GM19438 (cell line): ENCODE measurements at regions not wholly inside any gene's neighbourhood (a gene's known extent, or its start where the extent isn't known, plus 50 kb on each side); places are given as distances from the start of the nearest gene placed in this dataset.
A peak's percentile ranks its signal among the peaks of the same experiment; 100 is the strongest.

Source experiments
- ATAC-seq: cut with Tn5 transposase; IDR thresholded peaks from one replicate; pipeline ENCODE4 v1.9.1; 2021; ENCODE audit warnings: low read depth; ENCODE audit not compliant: unreplicated experiment

DNA sequence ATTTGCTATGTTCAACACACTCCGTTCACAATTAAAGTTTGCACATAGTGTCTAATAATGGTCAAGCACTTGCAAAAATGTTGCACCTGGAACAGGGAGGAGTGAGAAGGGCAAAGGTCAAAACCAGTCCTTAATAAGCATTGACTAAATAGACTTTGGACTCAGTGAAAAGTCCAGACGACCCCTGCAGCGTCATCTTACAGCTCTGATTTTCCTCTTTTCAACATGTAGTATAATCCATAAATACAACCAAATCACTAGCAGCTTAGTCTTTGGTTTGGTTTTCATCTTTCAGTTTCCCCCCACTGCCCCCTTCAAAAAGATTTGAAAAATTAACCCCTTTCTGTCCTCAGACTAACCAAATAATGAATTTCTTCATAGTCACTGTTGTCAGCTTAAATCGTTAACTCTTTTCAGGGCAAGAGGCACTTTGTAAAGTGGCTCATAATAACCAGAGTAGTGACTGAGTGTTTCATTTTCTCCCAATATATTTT, 290.3 kb downstream of the PTPRC start:
- no peak for ATAC-seq

DNA sequence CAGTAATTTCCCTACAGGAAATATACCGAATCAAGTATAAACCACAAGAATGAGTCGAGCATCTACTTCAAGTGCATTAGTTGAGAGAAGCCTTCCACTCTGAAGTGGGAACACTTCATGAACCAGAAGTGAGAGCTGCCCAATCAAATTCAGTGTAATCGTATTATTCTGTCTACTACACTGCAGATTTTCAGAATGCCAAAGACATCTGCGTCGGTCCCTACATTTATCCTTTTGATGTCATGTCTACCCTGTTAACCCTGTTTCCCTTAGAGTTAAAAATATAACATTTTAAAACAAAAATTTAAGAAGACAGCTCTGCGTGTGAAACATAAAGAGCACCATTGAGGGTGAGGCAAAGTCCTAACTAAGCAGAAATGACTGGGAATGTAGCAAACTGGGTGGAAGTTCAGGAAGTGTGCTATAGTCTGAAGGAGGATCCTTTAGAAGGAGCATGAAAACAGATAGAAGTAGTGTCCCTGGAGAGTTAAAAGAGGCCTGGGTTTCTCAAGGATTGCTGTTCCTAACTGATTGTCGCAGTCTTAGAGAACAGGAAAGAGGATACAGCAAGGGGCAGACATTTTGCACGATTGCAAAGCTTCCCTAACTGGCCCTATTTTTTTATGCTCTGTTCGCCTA, 291.2 kb downstream of the PTPRC start:
- peak; percentile 65 for ATAC-seq

DNA sequence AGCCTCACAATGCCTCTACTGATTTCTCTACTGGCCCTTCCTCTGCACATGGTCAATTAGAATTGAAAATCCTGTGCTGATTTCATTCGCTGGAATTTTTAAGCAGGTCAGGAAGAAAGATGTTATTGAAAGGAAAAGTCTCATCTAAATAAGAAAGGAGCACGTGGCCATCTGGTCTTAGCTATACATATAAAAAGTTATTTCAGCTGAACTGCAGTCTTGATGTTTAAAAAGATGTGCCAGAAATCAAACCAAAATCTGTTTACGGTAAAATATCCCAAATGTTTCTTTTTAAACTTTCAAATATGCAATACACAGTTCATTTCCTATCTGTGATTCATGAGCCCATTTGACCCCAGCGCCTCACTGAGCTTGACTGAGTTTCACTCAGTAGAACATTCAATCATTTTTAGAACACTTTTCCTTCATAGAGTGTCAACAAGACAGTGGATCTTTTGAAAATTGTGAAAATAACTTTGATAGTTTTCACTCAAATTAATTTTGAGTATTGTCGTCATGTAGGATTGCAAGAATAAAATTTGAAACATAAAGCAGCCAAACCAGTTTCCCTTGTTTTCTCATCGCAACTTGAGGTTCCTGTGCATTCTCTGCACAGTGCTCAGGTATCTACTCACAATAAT, 293.6 kb downstream of the PTPRC start:
- no peak for ATAC-seq

DNA sequence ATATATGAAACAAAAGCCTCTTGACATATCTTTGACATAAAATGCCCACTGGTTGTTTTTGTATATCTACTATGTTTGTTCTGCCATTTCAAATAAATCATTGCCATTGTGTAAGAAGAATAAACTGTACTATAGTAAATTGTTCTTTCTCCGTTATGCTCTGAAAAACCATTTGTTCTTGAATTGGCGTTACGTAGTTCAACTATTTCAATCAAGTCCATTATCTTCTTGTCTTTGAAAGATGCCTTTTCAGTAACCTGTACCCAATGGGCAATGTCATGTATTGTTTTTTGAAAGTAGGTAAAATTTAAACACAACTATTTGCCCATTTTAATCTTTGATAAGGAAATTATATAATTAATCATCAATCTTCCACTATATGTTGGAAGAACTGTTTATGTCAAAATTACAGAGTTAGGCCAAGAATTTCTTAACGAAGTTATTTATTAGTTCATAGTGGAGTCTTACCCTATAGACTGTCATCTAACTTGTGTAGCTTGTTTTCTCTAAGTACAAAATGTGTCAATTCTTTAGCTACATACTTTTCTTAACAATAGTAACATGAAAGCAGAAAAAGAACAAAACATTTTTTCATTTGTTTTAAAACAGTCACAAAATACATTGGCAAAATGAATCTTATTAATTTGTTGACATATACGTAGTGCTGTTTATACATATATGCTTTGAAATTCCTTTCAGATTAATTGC, 294.8 kb downstream of the PTPRC start:
- ATAC-seq: no peak

DNA sequence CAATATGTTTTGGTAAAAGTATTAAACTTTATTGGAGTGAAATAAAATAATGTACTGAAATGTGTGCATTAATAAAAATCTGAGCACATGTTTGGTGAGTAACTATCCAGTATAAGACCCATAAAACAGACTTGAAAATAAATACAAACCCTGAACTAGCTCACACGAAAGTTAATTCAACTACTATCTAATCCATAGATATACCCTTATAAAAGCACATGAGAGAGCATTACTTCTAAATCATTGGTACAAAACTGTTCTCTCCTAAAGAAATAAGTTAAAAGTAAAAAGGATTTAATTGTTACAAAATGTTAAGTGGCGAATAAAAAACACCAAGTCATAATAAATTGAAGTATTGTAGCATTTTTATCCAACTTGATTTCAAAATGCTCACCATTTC, 295.6 kb downstream of the PTPRC start:
- no peak for ATAC-seq

DNA sequence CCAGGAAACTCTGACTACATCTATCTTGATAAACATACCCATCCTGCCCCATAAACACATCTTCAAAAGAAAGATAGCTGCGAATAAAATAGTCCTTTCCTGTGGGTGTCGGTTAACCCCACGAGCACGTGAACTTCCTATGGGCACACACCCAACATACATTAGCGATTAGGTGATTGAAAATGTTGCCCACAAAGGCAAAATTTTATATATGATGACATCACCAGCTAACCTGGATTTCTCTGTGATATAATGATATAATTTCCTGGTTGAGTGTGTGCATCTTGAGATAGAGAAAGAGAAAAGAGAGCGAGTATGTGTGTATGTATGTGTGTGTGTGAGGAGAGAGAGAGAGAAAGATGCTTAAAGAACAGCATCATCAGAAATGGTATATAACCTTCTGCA, 296.1 kb downstream of the PTPRC start:
- peak; percentile 24 for ATAC-seq

DNA sequence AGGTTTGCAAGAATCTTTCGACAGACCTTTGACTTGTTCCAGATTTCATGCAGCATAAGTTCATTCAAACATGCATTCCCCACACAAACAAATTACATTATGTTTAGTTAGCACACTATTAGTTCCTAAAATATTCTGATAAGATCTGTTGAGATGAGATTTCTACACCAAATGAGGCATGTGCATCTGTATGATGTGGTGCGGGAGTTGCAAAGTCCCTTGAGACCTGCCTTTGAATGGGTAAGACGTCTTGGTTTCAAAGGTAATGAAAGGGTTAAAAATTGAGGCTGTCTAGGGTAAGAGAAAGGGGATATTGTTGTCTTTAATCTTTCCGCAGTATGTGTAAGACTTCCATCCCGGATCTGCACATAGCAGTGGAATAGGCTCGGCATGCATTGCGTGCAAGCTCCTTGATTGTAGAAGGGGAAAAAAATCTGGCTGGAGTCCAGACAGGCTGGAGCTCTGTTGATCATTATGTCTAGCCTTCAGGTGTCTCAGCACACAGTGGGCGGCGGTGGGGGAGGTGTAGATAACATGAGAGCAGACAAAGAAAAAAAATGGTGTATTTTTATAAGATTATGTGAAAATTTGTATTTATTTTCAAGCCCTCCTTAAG, 296.6 kb downstream of the PTPRC start:
- ATAC-seq: peak; percentile 57

DNA sequence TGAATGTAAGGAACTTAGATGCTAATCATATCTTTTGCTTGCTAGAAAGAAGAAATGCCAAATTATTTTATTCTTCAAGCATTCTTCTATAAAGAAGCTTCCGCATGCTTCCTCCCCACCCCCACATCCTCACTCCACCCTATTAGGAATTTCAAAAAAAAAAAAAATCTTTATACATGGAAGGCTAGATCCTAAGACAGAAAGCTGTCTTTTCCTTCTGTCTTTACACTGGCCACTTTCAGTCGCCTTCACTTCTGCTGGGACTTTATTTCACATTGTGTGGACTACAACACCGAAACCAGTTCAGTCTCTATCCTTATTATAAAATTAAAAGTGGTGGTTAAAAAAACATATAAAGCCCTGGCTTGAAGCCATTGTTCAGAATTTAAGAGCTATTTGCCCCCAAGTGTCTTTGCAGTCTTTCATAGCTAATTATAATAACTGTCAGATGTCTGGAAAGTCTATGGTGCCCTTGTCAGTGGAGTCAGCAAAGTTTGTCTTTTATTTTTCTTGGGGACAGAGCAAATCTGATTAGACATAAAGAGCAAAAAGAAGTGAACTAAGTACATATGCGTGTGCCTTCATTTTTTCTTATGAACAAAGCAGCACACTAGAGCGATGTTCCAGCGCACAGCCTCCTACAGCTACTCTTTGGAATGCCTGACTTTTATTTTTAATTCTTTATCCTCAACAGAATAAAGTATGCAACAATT, 297.7 kb downstream of the PTPRC start:
- no peak for ATAC-seq

DNA sequence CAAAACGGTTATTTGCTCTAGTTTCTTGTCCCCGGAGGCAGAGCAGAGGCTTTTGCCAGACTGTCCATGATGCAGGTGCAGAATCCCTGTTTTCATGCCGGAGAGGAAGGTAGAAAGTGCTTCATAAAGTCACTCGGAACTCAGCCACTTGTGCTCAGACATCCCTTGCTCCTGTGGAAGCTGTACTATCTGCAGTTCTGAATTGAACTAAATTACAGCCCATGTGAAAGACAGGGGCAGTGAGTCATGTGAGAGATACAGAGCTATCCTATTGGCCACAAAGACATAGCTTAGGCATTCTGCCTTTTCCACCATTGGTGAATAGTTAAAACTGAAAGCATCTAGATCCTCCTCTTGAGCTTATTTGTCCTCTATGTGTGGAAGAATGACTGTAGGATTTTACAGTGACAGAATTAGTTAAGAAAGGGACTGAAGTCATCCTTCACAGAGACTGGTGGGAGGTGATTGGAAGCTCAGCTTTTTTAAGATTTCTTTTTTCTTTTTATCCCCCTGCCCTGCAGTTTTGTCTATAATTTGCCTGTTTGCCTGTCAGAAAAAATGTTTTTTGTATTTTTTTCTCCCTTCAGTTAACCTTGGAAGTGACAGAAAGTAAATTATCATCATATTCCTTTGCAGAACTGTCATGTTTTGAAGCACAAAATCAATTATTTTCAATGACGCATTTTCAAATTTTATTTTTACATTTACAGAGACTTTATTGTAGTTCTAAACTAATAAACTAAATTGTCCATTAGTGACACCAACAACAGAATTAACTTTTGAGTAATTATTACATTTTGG, 298.6 kb downstream of the PTPRC start:
- peak; percentile 72 for ATAC-seq

DNA sequence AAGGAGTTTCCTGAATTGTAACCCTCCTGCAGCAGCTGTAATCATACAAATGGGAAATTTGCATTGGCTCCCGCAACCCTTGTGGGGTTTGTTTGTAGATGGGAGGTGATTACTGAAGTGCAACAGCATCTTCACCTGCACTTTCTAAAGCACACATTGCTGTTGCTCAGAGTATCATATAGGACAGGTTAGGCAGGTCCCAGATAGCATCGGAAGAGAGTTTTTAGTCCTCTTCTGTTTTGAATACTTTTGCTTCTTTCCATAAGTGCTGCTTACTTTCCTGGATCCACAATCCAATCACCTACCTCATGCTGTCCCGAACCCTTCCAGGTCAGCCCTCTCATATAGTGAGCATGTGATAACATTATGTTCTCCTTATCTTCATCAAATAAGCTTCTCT, 300.4 kb downstream of the PTPRC start:
- no peak for ATAC-seq

DNA sequence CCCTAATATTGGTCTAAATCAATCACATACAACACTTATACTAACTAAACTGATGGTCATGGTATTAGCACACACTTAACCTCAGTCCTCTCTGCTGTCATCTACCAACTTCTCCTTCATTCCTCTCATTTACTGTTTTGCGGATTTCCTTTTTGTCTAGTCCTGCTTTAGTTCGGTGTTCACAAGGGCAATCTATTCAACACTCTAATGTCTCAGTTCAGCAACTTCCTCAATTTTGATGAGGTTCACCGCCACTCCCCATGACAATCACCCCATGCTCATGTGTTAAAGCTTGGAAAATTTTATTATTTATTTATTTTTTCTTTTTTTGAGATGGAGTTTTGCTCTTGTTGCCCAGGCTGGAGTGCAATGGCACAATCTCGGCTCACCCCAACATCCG, 301.1 kb downstream of the PTPRC start:
- no peak for ATAC-seq

DNA sequence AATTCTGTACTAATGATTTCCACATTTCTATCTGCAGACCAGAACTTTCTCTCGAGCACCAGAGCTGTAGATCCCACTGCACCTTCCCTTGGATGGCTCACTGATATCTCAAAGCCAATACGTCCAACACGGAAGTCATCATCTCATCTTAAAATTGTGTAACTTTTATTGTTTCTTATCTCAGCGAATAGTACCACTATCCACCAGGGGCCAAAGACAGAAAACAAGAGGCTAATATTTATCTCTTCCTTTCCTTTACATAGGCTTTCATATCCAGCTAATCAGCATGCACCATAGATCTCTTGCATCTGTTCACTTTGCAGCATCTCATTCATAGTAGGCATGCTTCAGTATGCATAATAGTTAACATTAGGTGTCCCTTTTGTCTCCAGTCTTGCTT, 303.6 kb downstream of the PTPRC start:
- ATAC-seq: no peak

DNA sequence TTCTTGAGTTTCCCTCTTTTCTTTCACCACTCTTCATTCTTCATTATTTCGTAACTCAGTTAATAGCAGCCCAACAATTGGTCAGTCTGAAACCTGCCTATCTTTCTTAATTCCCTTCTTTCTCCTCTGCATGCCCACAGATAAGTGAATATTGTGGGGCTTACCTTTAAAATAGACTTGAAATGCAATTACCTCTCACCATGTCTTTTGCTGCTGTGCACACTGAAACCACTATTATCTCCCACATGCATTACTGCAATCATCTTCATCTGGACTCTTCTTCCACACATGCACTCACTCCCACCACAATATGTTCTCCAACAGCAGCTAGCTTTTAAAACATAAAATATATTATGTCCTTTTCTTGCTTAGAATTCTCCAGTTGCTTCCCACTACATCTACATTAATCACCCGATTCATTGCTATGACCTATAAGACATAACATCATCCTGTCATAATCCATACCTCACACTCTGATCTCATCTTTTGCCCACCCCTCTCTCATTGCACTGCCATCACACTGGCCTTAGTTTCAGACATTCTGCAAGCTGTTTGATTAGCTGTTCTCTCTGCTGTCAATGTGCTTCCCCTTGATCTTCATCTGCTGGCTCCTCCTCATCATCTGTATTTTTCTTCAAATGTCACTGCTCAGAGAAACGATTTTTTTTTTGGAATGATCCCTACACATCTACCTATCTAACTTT, 304.8 kb downstream of the PTPRC start:
- ATAC-seq: no peak

DNA sequence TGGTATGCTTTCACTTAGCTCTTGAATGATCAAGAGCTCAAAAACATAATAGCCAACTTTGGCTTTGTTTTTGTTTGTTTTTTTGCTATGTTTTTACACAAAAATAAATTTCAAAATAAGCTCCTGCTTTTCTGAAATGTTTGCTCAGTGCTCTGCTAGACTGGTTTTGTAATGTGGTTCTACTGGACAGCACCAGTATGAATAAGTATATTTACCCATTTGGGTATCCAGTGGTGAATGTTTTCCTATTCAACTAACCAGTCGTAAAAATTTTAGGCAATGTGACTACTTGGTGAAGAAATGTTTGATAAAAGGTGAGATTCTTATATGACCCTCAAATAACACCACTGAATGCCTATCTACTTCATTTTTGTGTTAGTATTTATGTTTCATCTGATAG, 308.6 kb downstream of the PTPRC start:
- ATAC-seq: no peak

DNA sequence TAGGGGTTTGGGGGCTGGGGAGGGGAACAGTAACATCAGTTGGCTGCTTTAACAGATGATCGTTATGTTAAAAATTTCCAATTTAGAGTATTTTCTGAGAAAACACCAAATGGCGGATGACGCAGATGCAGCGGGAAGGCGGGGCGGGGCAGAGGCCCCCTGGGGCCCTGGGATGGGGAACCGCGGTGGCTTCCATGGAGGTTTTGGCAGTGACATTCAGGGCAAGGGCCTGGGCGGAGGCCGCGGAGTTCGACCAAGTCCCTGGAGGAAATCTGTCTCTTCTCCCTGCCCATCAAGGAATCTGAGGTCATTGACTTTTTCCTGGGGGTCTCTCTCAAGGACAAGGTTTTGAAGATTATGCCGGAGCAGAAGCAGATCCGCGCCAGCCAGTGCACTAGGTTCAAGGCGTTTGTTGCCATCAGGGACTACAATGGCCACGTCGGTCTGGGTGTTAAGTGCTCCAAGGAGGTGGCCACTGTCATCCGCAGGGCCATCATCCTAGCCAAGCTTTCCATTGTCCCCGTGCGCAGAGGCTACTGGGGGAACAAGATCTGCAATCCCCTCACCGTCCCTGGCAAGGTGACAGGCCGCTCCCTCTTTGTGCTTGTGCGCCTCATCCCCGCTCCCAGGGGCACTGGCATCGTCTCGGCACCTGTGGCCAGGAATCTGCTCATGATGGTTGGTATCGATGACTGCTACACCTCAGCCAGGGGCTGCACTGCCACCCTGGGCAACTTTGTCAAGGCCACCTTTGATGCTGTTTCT, 310.2 kb downstream of the PTPRC start:
- ATAC-seq: no peak

DNA sequence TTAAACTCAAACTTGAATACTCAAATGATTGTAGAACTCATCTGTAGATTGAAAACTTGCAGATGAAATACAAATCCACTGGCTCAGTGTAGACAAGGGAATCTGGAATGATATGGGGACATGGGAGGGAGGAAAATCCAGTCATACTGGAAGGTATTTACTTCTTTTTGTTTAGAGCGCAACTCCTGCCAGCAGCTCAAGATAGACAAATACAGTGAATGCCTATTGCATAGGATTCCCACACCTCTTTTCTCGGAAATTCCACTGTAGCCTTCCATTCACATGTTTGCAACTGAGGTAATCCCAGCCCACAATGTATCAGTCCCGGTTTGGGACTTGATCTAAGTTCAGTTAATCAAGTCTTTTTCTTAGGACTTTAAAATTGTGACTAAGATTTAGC, 311.2 kb downstream of the PTPRC start:
- no peak for ATAC-seq

DNA sequence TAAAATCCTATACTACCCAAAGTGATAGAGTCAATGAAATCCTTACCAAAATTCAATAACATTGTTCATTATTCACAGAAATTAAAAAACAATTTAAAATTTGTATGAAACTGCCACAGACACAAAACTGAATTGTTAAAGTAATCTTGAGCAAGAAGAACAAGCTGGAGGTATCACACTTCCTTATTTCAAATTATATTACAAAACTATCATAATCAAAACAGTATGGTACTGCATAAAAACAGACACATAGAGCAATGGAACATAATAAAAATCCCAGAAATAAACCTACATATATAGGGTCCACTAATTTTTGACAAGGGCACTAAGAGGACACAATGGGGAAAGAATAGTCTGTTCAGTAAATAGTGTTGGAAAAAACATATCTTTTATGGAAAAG, 316.2 kb downstream of the PTPRC start:
- ATAC-seq: no peak

DNA sequence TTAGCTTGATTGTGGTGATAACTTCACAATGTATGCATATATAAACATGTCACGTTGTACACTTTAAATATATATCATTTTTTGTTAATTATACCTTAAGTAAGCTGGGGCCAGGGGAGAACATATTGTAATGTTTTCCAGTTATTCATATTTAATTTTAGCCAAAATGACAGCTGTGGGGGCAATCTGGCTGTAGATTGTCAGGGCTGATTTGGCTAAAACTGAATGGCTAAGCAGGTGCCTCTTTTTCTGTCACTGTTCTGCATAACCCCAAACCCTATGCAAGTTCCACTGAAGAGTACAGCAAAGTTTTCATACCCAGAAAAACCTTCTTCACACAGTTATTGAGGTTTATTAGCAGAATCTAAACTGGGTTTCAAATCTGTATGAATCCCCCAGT, 318.2 kb downstream of the PTPRC start:
- ATAC-seq: no peak

DNA sequence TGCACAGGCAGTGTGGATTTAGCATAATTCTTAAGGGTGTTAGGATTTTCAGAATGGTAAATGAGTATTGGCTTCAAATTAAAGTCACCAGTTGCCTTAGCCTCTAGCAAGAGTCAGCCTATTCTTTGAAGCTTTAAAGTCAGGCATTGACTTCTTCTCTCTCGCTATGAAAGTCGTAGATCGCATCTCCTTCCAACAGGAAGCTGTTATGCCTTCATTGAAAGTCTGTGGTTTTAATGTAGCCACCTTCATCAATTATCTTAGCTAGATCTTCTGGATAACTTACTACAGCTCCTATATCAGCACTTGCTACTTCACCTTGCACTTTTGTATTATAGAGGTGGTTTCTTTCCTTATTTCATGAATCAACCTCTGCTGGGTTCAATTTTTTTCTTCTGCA, 320.2 kb downstream of the PTPRC start:
- no peak for ATAC-seq
